ENCODE measurements at regions not wholly inside any gene's neighbourhood (a gene's known extent, or its start where the extent isn't known, plus 50 kb on each side); places are given as distances from the start of the nearest gene placed in this dataset.

- no peaks in the 10 kb centered on the region for H3K36me3 ChIP-seq
- H3K4me1 ChIP-seq, result no peaks in the 10 kb centered on the region
- intact Hi-C loops (cut with DNase I; ENCODE audit: low total_unique reads), result no loop called here
- H3K4me3 ChIP-seq, result no peak overlapping the region
- DNase-seq, result no peak
- H3K27ac ChIP-seq, result no peak overlapping the region
- TF ChIP-seq CTCF (IDR thresholded peaks at IDR 0.05) (no peak), POLR2A (IDR thresholded peaks at IDR 0.05) (no peak)
- H3K9me3 ChIP-seq, result no peaks in the 10 kb centered on the region
- H3K27me3 ChIP-seq, result no peaks in the 10 kb centered on the region
These were observed 223.9 kb upstream of the ERCC4 start for GRCh38 chr16:13696017-13696416.

GRCh38 chr16:13697013-13697412, 222.9 kb upstream of the ERCC4 start:
- intact Hi-C loops (cut with DNase I; ENCODE audit: low total_unique reads), result no loop called here

GRCh38 chr16:13697568-13697967, 222.4 kb upstream of the ERCC4 start:
- DNase-seq, result no peak
- Histone ChIP-seq H3K9me3 (no peaks in the 10 kb centered on the region), H3K27me3 (no peaks in the 10 kb centered on the region), H3K4me3 (no peak overlapping the region), H3K36me3 (no peaks in the 10 kb centered on the region), H3K4me1 (no peaks in the 10 kb centered on the region), H3K27ac (no peak overlapping the region)
- TF ChIP-seq POLR2A (IDR thresholded peaks at IDR 0.05), result no peak
- no peak for TF ChIP-seq CTCF (IDR thresholded peaks at IDR 0.05)
- intact Hi-C loops (cut with DNase I; ENCODE audit: low total_unique reads), result no loop called here

More at GRCh38 chr16:13697013-13697412, 222.9 kb upstream of the ERCC4 start:
- DNase-seq, result no peak
- H3K27ac ChIP-seq, result no peak overlapping the region
- TF ChIP-seq CTCF (IDR thresholded peaks at IDR 0.05) (no peak), POLR2A (IDR thresholded peaks at IDR 0.05) (no peak)
- H3K4me1 ChIP-seq, result no peaks in the 10 kb centered on the region
- no peaks in the 10 kb centered on the region for H3K9me3 ChIP-seq
- no peaks in the 10 kb centered on the region for H3K27me3 ChIP-seq
- no peaks in the 10 kb centered on the region for H3K36me3 ChIP-seq
- H3K4me3 ChIP-seq, result no peak overlapping the region

GRCh38 chr16:13702614-13703013, 217.3 kb upstream of the ERCC4 start:
- intact Hi-C loops (cut with DNase I; ENCODE audit: low total_unique reads), result no loop called here
- Histone ChIP-seq H3K9me3 (no peaks in the 10 kb centered on the region), H3K27me3 (no peaks in the 10 kb centered on the region), H3K36me3 (no peaks in the 10 kb centered on the region), H3K27ac (no peak overlapping the region), H3K4me1 (no peaks in the 10 kb centered on the region), H3K4me3 (no peak overlapping the region)
- TF ChIP-seq CTCF (IDR thresholded peaks at IDR 0.05) (no peak), POLR2A (IDR thresholded peaks at IDR 0.05) (no peak)
- no peak for DNase-seq

GRCh38 chr16:13708347-13709120, 211.4 kb upstream of the ERCC4 start:
- Histone ChIP-seq H3K27me3 (no peaks in the 10 kb centered on the region), H3K27ac (no peak overlapping the region), H3K36me3 (no peaks in the 10 kb centered on the region), H3K4me3 (no peak overlapping the region), H3K9me3 (no peaks in the 10 kb centered on the region), H3K4me1 (no peaks in the 10 kb centered on the region)
- DNase-seq, result no peak
- intact Hi-C loops (cut with DNase I; ENCODE audit: low total_unique reads), result no loop called here
- TF ChIP-seq CTCF (IDR thresholded peaks at IDR 0.05) (no peak), POLR2A (IDR thresholded peaks at IDR 0.05) (no peak)
